DMS114 treated with DMSO at 0.1 percent for 48 hours (cell line): ENCODE measurements at regions not wholly inside any gene's neighbourhood (a gene's known extent, or its start where the extent isn't known, plus 50 kb on each side); places are given as distances from the start of the nearest gene placed in this dataset.

Source experiments
- DNase-seq: peaks from one replicate; lab custom pipeline; 2025; ENCODE audit not compliant: unreplicated experiment; lab: John Stamatoyannopoulos, UW

- DNase-seq = no peak
Observed at GRCh38 chr3:76178412-76178811, 393.1 kb upstream of the ZNF717 start.

- no peak for DNase-seq
Observed at GRCh38 chr3:76181213-76181612, 395.9 kb upstream of the ZNF717 start.

GRCh38 chr3:76198086-76198485 is 412.7 kb upstream of the ZNF717 start:
- no peak for DNase-seq

- DNase-seq = no peak
Observed at GRCh38 chr3:76199382-76199781, 414.0 kb upstream of the ZNF717 start.

- no peak for DNase-seq
Observed at GRCh38 chr3:76203578-76203977, 418.2 kb upstream of the ZNF717 start.

- no peak for DNase-seq
Observed at GRCh38 chr3:76206346-76206745, 421.0 kb upstream of the ZNF717 start.

GRCh38 chr3:76212679-76213078 is 427.3 kb upstream of the ZNF717 start:
- DNase-seq = no peak

- DNase-seq = no peak
Observed at GRCh38 chr3:76222201-76222600, 436.9 kb upstream of the ZNF717 start.

- no peak for DNase-seq
Observed at GRCh38 chr3:76231258-76231657, 445.9 kb upstream of the ZNF717 start.

GRCh38 chr3:76242886-76243753 is 457.8 kb upstream of the ZNF717 start:
- DNase-seq = no peak

- DNase-seq = no peak
Observed at GRCh38 chr3:76245073-76245472, 459.7 kb upstream of the ZNF717 start.

GRCh38 chr3:76245622-76246021 is 460.3 kb upstream of the ZNF717 start:
- DNase-seq = no peak

- no peak for DNase-seq
Observed at GRCh38 chr3:76264496-76264895, 479.1 kb upstream of the ZNF717 start.

GRCh38 chr3:76264911-76265310 is 479.6 kb upstream of the ZNF717 start:
- DNase-seq = no peak

GRCh38 chr3:76266511-76266910 is 481.2 kb upstream of the ZNF717 start:
- DNase-seq = no peak

- DNase-seq = no peak
Observed at GRCh38 chr3:76267851-76268380, 482.6 kb upstream of the ZNF717 start.

- DNase-seq = no peak
Observed at GRCh38 chr3:76293856-76294255, 508.5 kb upstream of the ZNF717 start.

GRCh38 chr3:76300746-76301145 is 515.4 kb upstream of the ZNF717 start:
- no peak for DNase-seq

GRCh38 chr3:76307556-76307955 is 522.2 kb upstream of the ZNF717 start:
- DNase-seq = no peak

GRCh38 chr3:76308541-76308940 is 523.2 kb upstream of the ZNF717 start:
- no peak for DNase-seq

GRCh38 chr3:76310089-76310488 is 524.7 kb upstream of the ZNF717 start:
- no peak for DNase-seq

GRCh38 chr3:76310667-76311066 is 525.3 kb upstream of the ZNF717 start:
- DNase-seq = no peak

GRCh38 chr3:76311941-76312340 is 526.6 kb upstream of the ZNF717 start:
- no peak for DNase-seq
